Limb (tissue), 2 donors: ENCODE measurements at regions not wholly inside any gene's neighbourhood (a gene's known extent, or its start where the extent isn't known, plus 50 kb on each side); places are given as distances from the start of the nearest gene placed in this dataset.
"Not testable (repeated sequence)": the region's sequence is repeated elsewhere in the genome, so short reads cannot be mapped to it uniquely, and the experiment has no call there.

ENCODE experiments used
- DNase-seq, 2 donors: peaks; one replicate each; pipeline ENCODE4 v3.0.0-alpha.2; 2016; ENCODE audit errors: extremely low spot score in 2 of 2

- DNase-seq: no peak
Observed at GRCh38 chr12:47410383-47410782, 295.4 kb downstream of the RPAP3 start.

GRCh38 chr12:47409310-47409987 lies 296.4 kb downstream of the RPAP3 start:
- DNase-seq: no peak

- DNase-seq: no peak
Observed at GRCh38 chr12:47408171-47408871, 297.5 kb downstream of the RPAP3 start.

GRCh38 chr12:47407463-47408129 lies 298.2 kb downstream of the RPAP3 start:
- no peak for DNase-seq

- DNase-seq: no peak
Observed at GRCh38 chr12:47403681-47404080, 302.1 kb downstream of the RPAP3 start.

GRCh38 chr12:47401196-47401595 lies 304.6 kb downstream of the RPAP3 start:
- not testable (repeated sequence) for DNase-seq

GRCh38 chr12:47400266-47400665 lies 305.6 kb downstream of the RPAP3 start:
- DNase-seq: no peak

GRCh38 chr12:47397664-47398281 lies 308.1 kb downstream of the RPAP3 start:
- DNase-seq: no peak

- no peak for DNase-seq
Observed at GRCh38 chr12:47396902-47397663, 308.7 kb downstream of the RPAP3 start.

- DNase-seq: no peak
Observed at GRCh38 chr12:47394070-47394469, 311.8 kb downstream of the RPAP3 start.

- DNase-seq: no peak
Observed at GRCh38 chr12:47393403-47393790, 312.4 kb downstream of the RPAP3 start.

- no peak for DNase-seq
Observed at GRCh38 chr12:47391566-47391965, 311.8 kb upstream of the AMIGO2 start.

- DNase-seq: no peak
Observed at GRCh38 chr12:47388712-47389111, 309.0 kb upstream of the AMIGO2 start.

GRCh38 chr12:47387994-47388393 lies 308.2 kb upstream of the AMIGO2 start:
- DNase-seq: no peak

- DNase-seq: no peak
Observed at GRCh38 chr12:47385653-47386052, 305.9 kb upstream of the AMIGO2 start.

GRCh38 chr12:47383942-47384341 lies 304.2 kb upstream of the AMIGO2 start:
- DNase-seq: no peak

GRCh38 chr12:47382305-47382704 lies 302.5 kb upstream of the AMIGO2 start:
- no peak for DNase-seq

GRCh38 chr12:47378907-47379306 lies 299.1 kb upstream of the AMIGO2 start:
- DNase-seq: no peak

GRCh38 chr12:47378222-47378582 lies 298.4 kb upstream of the AMIGO2 start:
- DNase-seq: no peak

GRCh38 chr12:47377414-47378221 lies 297.9 kb upstream of the AMIGO2 start:
- no peak for DNase-seq

- no peak for DNase-seq
Observed at GRCh38 chr12:47376927-47377326, 297.2 kb upstream of the AMIGO2 start.
